SK-N-SH (cell line): ENCODE measurements at regions not wholly inside any gene's neighbourhood (a gene's known extent, or its start where the extent isn't known, plus 50 kb on each side); places are given as distances from the start of the nearest gene placed in this dataset.

Experiments used
- CTCF ChIA-PET: fragments of 300-600, 350-600 bp; formaldehyde crosslinking; extraction: SDS; loops from one replicate; lab custom pipeline; 2021; lab: Yijun Ruan, JAX
- POLR2A ChIA-PET: fragments of 350-600 bp; sonication (Branson Sonifier 250); formaldehyde crosslinking; extraction: SDS; loops from one replicate; lab custom pipeline; 2020; ENCODE audit warnings: antibody characterized with exemption, inconsistent platforms; lab: Yijun Ruan, JAX
- DNase-seq: peaks from one replicate; pipeline ENCODE4 v3.0.0; 2012
- H2AFZ ChIP-seq: fragments of 200-600 bp; sonication (generic); 2 replicates; pipeline ENCODE4 v1.8.1; 2016; ENCODE audit warnings: antibody characterized with exemption, mild to moderate bottlenecking, low read depth
- H3F3A ChIP-seq: fragments of 200-600 bp; sonication (generic); replicated peaks from 2 replicates; pipeline ENCODE3; 2016; ENCODE audit warnings: antibody characterized with exemption, mild to moderate bottlenecking; ENCODE audit not compliant: insufficient read depth
- H3K27ac ChIP-seq, 2 experiments: fragments of 200-500 bp in 1 of 2; fragments of 200-600 bp in 1 of 2; sonication (Bioruptor generic) in 1 of 2; sonication (generic), shearing (Covaris generic) in 1 of 2; 2 replicates each; pipeline versions ENCODE4 v1.5.1 to v1.6.1; 2014 to 2016; ENCODE audit warnings: low read depth in 2 of 2, inconsistent platforms in 1 of 2, low read length in 1 of 2, mild to moderate bottlenecking in 1 of 2, mixed read lengths in 1 of 2
- H3K27me3 ChIP-seq: fragments of 200-600 bp; sonication (generic), shearing (Covaris generic); 2 replicates; pipeline ENCODE4 v1.6.1; 2016; ENCODE audit warnings: mixed run types; ENCODE audit not compliant: insufficient read depth
- H3K36me3 ChIP-seq, 2 experiments: fragments of 200-500 bp in 1 of 2; fragments of 200-600 bp in 1 of 2; sonication (Bioruptor generic) in 1 of 2; sonication (generic) in 1 of 2; replicated peaks in 1 of 2; 2 replicates each; pipeline versions ENCODE3 to v1.5.1; 2014 to 2016; ENCODE audit warnings: low read length in 1 of 2, mild to moderate bottlenecking in 1 of 2; ENCODE audit not compliant: insufficient read depth in 2 of 2, control insufficient read depth in 1 of 2
- H3K4me1 ChIP-seq, 2 experiments: fragments of 200-500 bp in 1 of 2; fragments of 200-600 bp in 1 of 2; sonication (Bioruptor generic) in 1 of 2; sonication (generic), shearing (Covaris generic) in 1 of 2; 2 replicates each; pipeline versions ENCODE4 v1.5.1 to v1.6.1; 2014 to 2016; ENCODE audit warnings: low read depth in 1 of 2, low read length in 1 of 2, mixed run types in 1 of 2; ENCODE audit not compliant: insufficient read depth in 2 of 2, control insufficient read depth in 1 of 2
- H3K4me2 ChIP-seq: fragments of 200-600 bp; sonication (generic), shearing (Covaris generic); 2 replicates; pipeline ENCODE4 v1.6.1; 2017; ENCODE audit warnings: mixed run types
- H3K4me3 ChIP-seq, 2 experiments: fragments of 200-500 bp in 1 of 2; fragments of 200-600 bp in 1 of 2; sonication (Bioruptor generic) in 1 of 2; sonication (generic), shearing (Covaris generic) in 1 of 2; 2 replicates each; pipeline versions ENCODE4 v1.5.1 to v1.8.1; 2014 to 2016; ENCODE audit warnings: low read depth in 2 of 2, inconsistent platforms in 1 of 2, low read length in 1 of 2, mild to moderate bottlenecking in 1 of 2, mixed read lengths in 1 of 2, moderate library complexity in 1 of 2
- H3K79me2 ChIP-seq: fragments of 200-600 bp; sonication (generic); 2 replicates; pipeline ENCODE4 v1.8.1; 2017; ENCODE audit warnings: mild to moderate bottlenecking; ENCODE audit not compliant: insufficient read depth
- H3K9ac ChIP-seq: fragments of 200-600 bp; sonication (generic); 2 replicates; pipeline ENCODE4 v1.6.1; 2017; ENCODE audit warnings: mixed run types
- H3K9me2 ChIP-seq: fragments of 200-600 bp; sonication (generic); 2 replicates; pipeline ENCODE4 v1.6.1; 2017; ENCODE audit warnings: mixed run types
- H3K9me3 ChIP-seq: fragments of 200-600 bp; sonication (generic); 2 replicates; pipeline ENCODE4 v1.6.1; 2017; ENCODE audit warnings: mixed run types, mild to moderate bottlenecking, moderate library complexity
- H4K20me1 ChIP-seq: fragments of 200-600 bp; sonication (generic); 2 replicates; pipeline ENCODE4 v1.6.1; 2017; ENCODE audit warnings: mild to moderate bottlenecking, mixed run types; ENCODE audit not compliant: insufficient read depth
- CHD2 ChIP-seq: fragments of 150-350 bp; IDR thresholded peaks from 2 replicates; pipeline ENCODE4 v1.6.1; 2018; ENCODE audit warnings: low read length; ENCODE audit not compliant: partially characterized antibody
- CTCF ChIP-seq: fragments of 200-600 bp; sonication (generic); IDR thresholded peaks from 2 replicates; pipeline ENCODE4 v1.6.1; 2017; ENCODE audit warnings: antibody characterized with exemption, mild to moderate bottlenecking, moderate library complexity
- ELF1 ChIP-seq: IDR thresholded peaks from 2 replicates; pipeline ENCODE4 v1.4.0; 2012
- FOSL2 ChIP-seq: IDR thresholded peaks from 2 replicates; pipeline ENCODE4 v1.4.0; 2012; ENCODE audit warnings: low read depth, mild to moderate bottlenecking, moderate library complexity, borderline replicate concordance
- FOXJ3 ChIP-seq: sonication (generic); formaldehyde crosslinking; IDR thresholded peaks from 2 replicates; pipeline ENCODE4 v1.5.1; 2020; ENCODE audit warnings: mild to moderate bottlenecking, missing genetic modification reagents
- FOXM1 ChIP-seq: IDR thresholded peaks from 2 replicates; pipeline ENCODE4 v1.4.0; 2012; ENCODE audit warnings: low read depth, mild to moderate bottlenecking
- GABPA ChIP-seq: IDR thresholded peaks from 2 replicates; pipeline ENCODE4 v1.4.0; 2012; ENCODE audit warnings: low read depth, mild to moderate bottlenecking
- IRF3 ChIP-seq: fragments of 150-350 bp; IDR thresholded peaks from 2 replicates; pipeline ENCODE4 v1.6.1; 2016; ENCODE audit warnings: mild to moderate bottlenecking, low read depth, low read length
- MAX ChIP-seq: IDR thresholded peaks from 2 replicates; pipeline ENCODE4 v1.4.0; 2012; ENCODE audit warnings: low read depth
- MEF2A ChIP-seq: IDR thresholded peaks from 2 replicates; pipeline ENCODE4 v1.4.0; 2012; ENCODE audit warnings: low read depth, borderline replicate concordance
- NFIC ChIP-seq: IDR thresholded peaks from 2 replicates; pipeline ENCODE4 v1.4.0; 2012; ENCODE audit warnings: borderline replicate concordance
- PBX3 ChIP-seq: IDR thresholded peaks from 2 replicates; pipeline ENCODE4; 2012
- POLR2AphosphoS5 ChIP-seq: IDR thresholded peaks from 2 replicates; pipeline ENCODE4 v1.6.1; 2012; ENCODE audit warnings: low read depth, low read length
- RAD21 ChIP-seq: IDR thresholded peaks from 2 replicates; pipeline ENCODE4 v1.6.1; 2012; ENCODE audit warnings: mild to moderate bottlenecking, low read length
- TAF1 ChIP-seq: IDR thresholded peaks from 2 replicates; pipeline ENCODE4 v1.6.1; 2012; ENCODE audit warnings: low read depth, mild to moderate bottlenecking, low read length, moderate library complexity, borderline replicate concordance
- TCF12 ChIP-seq: IDR thresholded peaks from 2 replicates; pipeline ENCODE4 v1.4.0; 2012
- TEAD4 ChIP-seq: IDR thresholded peaks from 2 replicates; pipeline ENCODE4 v1.4.0; 2012; ENCODE audit warnings: mild to moderate bottlenecking, borderline replicate concordance; ENCODE audit not compliant: insufficient read depth
- USF1 ChIP-seq: IDR thresholded peaks from 2 replicates; pipeline ENCODE4 v1.4.0; 2012; ENCODE audit warnings: low read depth, borderline replicate concordance
- WGBS: methylation state at CpG from one replicate; pipeline ENCODE4 v1.1.6; 2017; ENCODE audit warnings: low lambda C conversion rate; 5-methylcytosine and 5-hydroxymethylcytosine counted together

- no peaks in the 10 kb centered on the region for H3K36me3 ChIP-seq
- CTCF ChIA-PET: no interaction called here
These were observed 205.3 kb upstream of the RRP15 start for GRCh38 chr1:218079820-218080219.

More at GRCh38 chr1:218079820-218080219, 205.3 kb upstream of the RRP15 start:
- no peaks in the 10 kb centered on the region for H3K4me1 ChIP-seq
- H3K9ac ChIP-seq: no peak overlapping the region
- H3K27me3 ChIP-seq: no peaks in the 10 kb centered on the region
- no peak overlapping the region for H3K4me2 ChIP-seq
- H3K27ac ChIP-seq: no peak overlapping the region
- POLR2A ChIA-PET: no interaction called here
- DNase-seq: no peak
- no peak overlapping the region for H3K4me3 ChIP-seq
- no peaks in the 10 kb centered on the region for H3F3A ChIP-seq
- no peak overlapping the region for H2AFZ ChIP-seq
- WGBS: 55% methylated on average over 5 of the region's 5 CpGs
- H3K9me3 ChIP-seq: no peaks in the 10 kb centered on the region
- TF ChIP-seq ELF1 (no peak), IRF3 (no peak), TEAD4 (no peak), CHD2 (no peak), FOXM1 (no peak), TCF12 (no peak), USF1 (no peak), NFIC (no peak), GABPA (no peak), CTCF (no peak), RAD21 (no peak), FOSL2 (no peak), PBX3 (no peak), MAX (no peak), POLR2AphosphoS5 (no peak), MEF2A (no peak), FOXJ3 (CRISPR knock-in tag) (no peak), TAF1 (no peak)
- H4K20me1 ChIP-seq: no peaks in the 10 kb centered on the region
- no peaks in the 10 kb centered on the region for H3K79me2 ChIP-seq
- H3K9me2 ChIP-seq: no peaks in the 10 kb centered on the region
